ENCODE measurements at regions not wholly inside any gene's neighbourhood (a gene's known extent, or its start where the extent isn't known, plus 50 kb on each side); places are given as distances from the start of the nearest gene placed in this dataset.

DNA sequence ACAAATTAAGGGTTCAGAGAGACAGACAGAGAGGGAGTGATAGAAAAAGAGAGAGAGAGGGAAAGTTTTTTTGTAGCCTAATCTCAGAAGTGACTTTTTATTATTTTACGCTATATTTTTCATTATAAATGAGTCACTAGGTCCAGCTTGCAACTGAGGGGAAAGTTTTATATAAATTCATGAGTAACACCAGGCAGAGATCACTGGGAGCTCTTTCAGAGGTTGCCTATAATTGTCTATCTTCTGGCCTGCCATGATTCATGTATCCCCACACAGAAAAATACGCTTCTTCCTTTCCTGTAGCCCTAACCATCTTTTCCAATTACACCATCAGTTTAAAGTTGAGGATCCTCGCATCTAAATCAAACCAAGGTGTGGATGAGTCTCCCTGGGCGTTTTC is 467.9 kb downstream of the SLITRK1 start:
- TF ChIP-seq YBX1 (IDR thresholded peaks at IDR 0.05) (no peak), POLR2AphosphoS5 (IDR thresholded peaks at IDR 0.05; ENCODE audit: low read length) (no peak), SUZ12 (IDR thresholded peaks at IDR 0.05; ENCODE audit: unreplicated experiment) (no peak), EZH2 (IDR thresholded peaks at IDR 0.05; ENCODE audit: borderline replicate concordance, control insufficient read depth, low read depth, low read length) (no peak), POLR2AphosphoS2 (IDR thresholded peaks at IDR 0.05; ENCODE audit: low read depth, low read length) (no peak), MTA3 (IDR thresholded peaks at IDR 0.05; ENCODE audit: borderline replicate concordance, low read length) (no peak), EGR1 (IDR thresholded peaks at IDR 0.05; ENCODE audit: borderline replicate concordance in 1 of 2, low read depth in 2 of 2, low read length in 2 of 2) (no peak), SP1 (IDR thresholded peaks at IDR 0.05; ENCODE audit: low read depth, low read length) (no peak), NR2C2 (IDR thresholded peaks at IDR 0.05; ENCODE audit: borderline replicate concordance, control insufficient read depth, insufficient read length, low read depth) (no peak), POLR2A (IDR thresholded peaks at IDR 0.05; ENCODE audit: low read depth, low read length) (no peak), CHD2 (IDR thresholded peaks at IDR 0.05; ENCODE audit: borderline replicate concordance, low read depth, low read length) (no peak)
- TF ChIP-seq, protein P1, sequence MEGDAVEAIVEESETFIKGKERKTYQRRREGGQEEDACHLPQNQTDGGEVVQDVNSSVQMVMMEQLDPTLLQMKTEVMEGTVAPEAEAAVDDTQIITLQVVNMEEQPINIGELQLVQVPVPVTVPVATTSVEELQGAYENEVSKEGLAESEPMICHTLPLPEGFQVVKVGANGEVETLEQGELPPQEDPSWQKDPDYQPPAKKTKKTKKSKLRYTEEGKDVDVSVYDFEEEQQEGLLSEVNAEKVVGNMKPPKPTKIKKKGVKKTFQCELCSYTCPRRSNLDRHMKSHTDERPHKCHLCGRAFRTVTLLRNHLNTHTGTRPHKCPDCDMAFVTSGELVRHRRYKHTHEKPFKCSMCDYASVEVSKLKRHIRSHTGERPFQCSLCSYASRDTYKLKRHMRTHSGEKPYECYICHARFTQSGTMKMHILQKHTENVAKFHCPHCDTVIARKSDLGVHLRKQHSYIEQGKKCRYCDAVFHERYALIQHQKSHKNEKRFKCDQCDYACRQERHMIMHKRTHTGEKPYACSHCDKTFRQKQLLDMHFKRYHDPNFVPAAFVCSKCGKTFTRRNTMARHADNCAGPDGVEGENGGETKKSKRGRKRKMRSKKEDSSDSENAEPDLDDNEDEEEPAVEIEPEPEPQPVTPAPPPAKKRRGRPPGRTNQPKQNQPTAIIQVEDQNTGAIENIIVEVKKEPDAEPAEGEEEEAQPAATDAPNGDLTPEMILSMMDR (IDR thresholded peaks at IDR 0.05 in 2 of 3, conservative IDR thresholded peaks at IDR 0.05 in 1 of 3; ENCODE audit: control insufficient read depth in 2 of 3, extremely low read depth in 1 of 3, insufficient read depth in 1 of 3, low read depth in 3 of 3, low read length in 3 of 3) = no peak
- TF ChIP-seq, protein P2, sequence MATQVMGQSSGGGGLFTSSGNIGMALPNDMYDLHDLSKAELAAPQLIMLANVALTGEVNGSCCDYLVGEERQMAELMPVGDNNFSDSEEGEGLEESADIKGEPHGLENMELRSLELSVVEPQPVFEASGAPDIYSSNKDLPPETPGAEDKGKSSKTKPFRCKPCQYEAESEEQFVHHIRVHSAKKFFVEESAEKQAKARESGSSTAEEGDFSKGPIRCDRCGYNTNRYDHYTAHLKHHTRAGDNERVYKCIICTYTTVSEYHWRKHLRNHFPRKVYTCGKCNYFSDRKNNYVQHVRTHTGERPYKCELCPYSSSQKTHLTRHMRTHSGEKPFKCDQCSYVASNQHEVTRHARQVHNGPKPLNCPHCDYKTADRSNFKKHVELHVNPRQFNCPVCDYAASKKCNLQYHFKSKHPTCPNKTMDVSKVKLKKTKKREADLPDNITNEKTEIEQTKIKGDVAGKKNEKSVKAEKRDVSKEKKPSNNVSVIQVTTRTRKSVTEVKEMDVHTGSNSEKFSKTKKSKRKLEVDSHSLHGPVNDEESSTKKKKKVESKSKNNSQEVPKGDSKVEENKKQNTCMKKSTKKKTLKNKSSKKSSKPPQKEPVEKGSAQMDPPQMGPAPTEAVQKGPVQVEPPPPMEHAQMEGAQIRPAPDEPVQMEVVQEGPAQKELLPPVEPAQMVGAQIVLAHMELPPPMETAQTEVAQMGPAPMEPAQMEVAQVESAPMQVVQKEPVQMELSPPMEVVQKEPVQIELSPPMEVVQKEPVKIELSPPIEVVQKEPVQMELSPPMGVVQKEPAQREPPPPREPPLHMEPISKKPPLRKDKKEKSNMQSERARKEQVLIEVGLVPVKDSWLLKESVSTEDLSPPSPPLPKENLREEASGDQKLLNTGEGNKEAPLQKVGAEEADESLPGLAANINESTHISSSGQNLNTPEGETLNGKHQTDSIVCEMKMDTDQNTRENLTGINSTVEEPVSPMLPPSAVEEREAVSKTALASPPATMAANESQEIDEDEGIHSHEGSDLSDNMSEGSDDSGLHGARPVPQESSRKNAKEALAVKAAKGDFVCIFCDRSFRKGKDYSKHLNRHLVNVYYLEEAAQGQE (IDR thresholded peaks at IDR 0.05; ENCODE audit: low read depth, low read length) = no peak

Measured in GM12878 (cell line).